H1 (cell line): ENCODE measurements at regions not wholly inside any gene's neighbourhood (a gene's known extent, or its start where the extent isn't known, plus 50 kb on each side); places are given as distances from the start of the nearest gene placed in this dataset.

Experiments
- CTCF ChIA-PET: fragments of 300-600 bp; sonication (Branson Sonifier 250); formaldehyde crosslinking; loops from one replicate; lab custom pipeline; 2021; ENCODE audit not compliant: partially characterized antibody; lab: Charles Lee
- POLR2A ChIA-PET: fragments of 300-600 bp; sonication (Branson Sonifier 250); formaldehyde crosslinking; loops from one replicate; lab custom pipeline; 2021; ENCODE audit warnings: inconsistent platforms; ENCODE audit not compliant: partially characterized antibody; lab: Charles Lee
- DNase-seq, 2 experiments: peaks; one replicate each; pipeline versions ENCODE4 v3.0.0 to v3.0.0-alpha.2; 2010 to 2022; ENCODE audit warnings: low spot score in 2 of 2, low read depth in 1 of 2, mixed read lengths in 1 of 2
- FAIRE-seq: peaks from 2 replicates; lab custom pipeline; 2011; peaks lifted over from hg19 to GRCh38; lab: Jason Lieb, UNC
- H2AFZ ChIP-seq: 2 replicates; pipeline ENCODE4 v1.8.1; 2012; ENCODE audit warnings: low read length, inconsistent platforms
- H2AK5ac ChIP-seq: 2 replicates; pipeline ENCODE4 v1.6.1; 2013; ENCODE audit warnings: low read depth, low read length
- H2BK120ac ChIP-seq: replicated peaks from 2 replicates; pipeline ENCODE3; 2013; ENCODE audit warnings: low read depth, low read length, inconsistent platforms
- H2BK12ac ChIP-seq: 2 replicates; pipeline ENCODE4 v1.6.1; 2013; ENCODE audit warnings: low read depth, low read length
- H2BK15ac ChIP-seq: 2 replicates; pipeline ENCODE4 v1.6.1; 2013; ENCODE audit warnings: low read length
- H2BK20ac ChIP-seq: 2 replicates; pipeline ENCODE4 v1.6.1; 2013; ENCODE audit warnings: low read length
- H2BK5ac ChIP-seq: 2 replicates; pipeline ENCODE4 v1.6.1; 2013; ENCODE audit warnings: low read depth, low read length
- H3K14ac ChIP-seq: 2 replicates; pipeline ENCODE4 v1.6.1; 2013; ENCODE audit warnings: inconsistent platforms; ENCODE audit not compliant: insufficient read length
- H3K18ac ChIP-seq: 2 replicates; pipeline ENCODE4 v1.6.1; 2013; ENCODE audit warnings: low read length; ENCODE audit errors: extremely low read depth
- H3K23ac ChIP-seq: 2 replicates; pipeline ENCODE4 v1.6.1; 2013; ENCODE audit warnings: inconsistent platforms; ENCODE audit not compliant: insufficient read length
- H3K23me2 ChIP-seq: 2 replicates; pipeline ENCODE4 v1.6.1; 2013; ENCODE audit warnings: low read depth, low read length
- H3K27ac ChIP-seq: 2 replicates; pipeline ENCODE4 v1.6.1; 2011; ENCODE audit warnings: low read depth, low read length, inconsistent platforms
- H3K27me3 ChIP-seq, 4 experiments: replicated peaks in 1 of 4; 1 replicate in 1 of 4; 2 replicates in 3 of 4; pipeline versions ENCODE4 v1.6.1 to v1.8.1; 2011 to 2013; ENCODE audit warnings: low read length in 3 of 4, mild to moderate bottlenecking in 3 of 4, inconsistent platforms in 2 of 4, mixed read lengths in 2 of 4, moderate library complexity in 1 of 4; ENCODE audit not compliant: control insufficient read depth in 3 of 4, insufficient read depth in 3 of 4; ENCODE audit errors: extremely low read depth in 1 of 4
- H3K36me3 ChIP-seq, 4 experiments: 2 replicates each; pipeline versions ENCODE4 v1.6.1 to v1.8.1; 2011 to 2013; ENCODE audit warnings: mild to moderate bottlenecking in 4 of 4, low read length in 3 of 4, moderate library complexity in 2 of 4, control low read depth in 1 of 4, inconsistent platforms in 1 of 4; ENCODE audit not compliant: insufficient read depth in 4 of 4, control insufficient read depth in 2 of 4
- H3K4ac ChIP-seq: replicated peaks from 2 replicates; pipeline ENCODE3; 2013; ENCODE audit warnings: low read length, low read depth, mixed read lengths, inconsistent platforms; ENCODE audit not compliant: insufficient read length
- H3K4me1 ChIP-seq, 4 experiments: replicated peaks in 1 of 4; 1 replicate in 1 of 4; 2 replicates in 3 of 4; pipeline versions ENCODE4 v1.6.1 to v1.8.1; 2011 to 2013; ENCODE audit warnings: low read length in 3 of 4, inconsistent platforms in 2 of 4, mixed read lengths in 1 of 4; ENCODE audit not compliant: insufficient read depth in 4 of 4, control insufficient read depth in 3 of 4
- H3K4me2 ChIP-seq, 2 experiments: 2 replicates each; pipeline versions ENCODE4 v1.6.1 to v1.8.1; 2011 to 2013; ENCODE audit warnings: low read depth in 2 of 2, low read length in 2 of 2, control low read depth in 1 of 2, inconsistent platforms in 1 of 2, mild to moderate bottlenecking in 1 of 2; ENCODE audit not compliant: insufficient read depth in 1 of 2
- H3K4me3 ChIP-seq, 4 experiments: fragments of 200-600, 300-600 bp in 1 of 4; sonication (generic), shearing (Covaris generic), sonication (Bioruptor Twin) in 1 of 4; 2 replicates each; pipeline versions ENCODE4 v1.5.1 to v1.8.1; 2011 to 2016; ENCODE audit warnings: low read length in 4 of 4, low read depth in 3 of 4, control low read depth in 2 of 4, inconsistent platforms in 2 of 4, mild to moderate bottlenecking in 2 of 4, mixed read lengths in 1 of 4, moderate library complexity in 1 of 4; ENCODE audit not compliant: insufficient read depth in 2 of 4; ENCODE audit errors: extremely low read depth in 1 of 4
- H3K56ac ChIP-seq: replicated peaks from 2 replicates; pipeline ENCODE3; 2013; ENCODE audit warnings: low read depth, mild to moderate bottlenecking, mixed read lengths, low read length, inconsistent platforms; ENCODE audit not compliant: insufficient read length
- H3K79me1 ChIP-seq: 2 replicates; pipeline ENCODE4 v1.6.1; 2013; ENCODE audit warnings: low read depth, low read length, control low read depth
- H3K79me2 ChIP-seq, 2 experiments: 2 replicates each; pipeline versions ENCODE4 v1.6.1 to v1.8.1; 2012 to 2013; ENCODE audit warnings: low read length in 2 of 2, mild to moderate bottlenecking in 2 of 2, inconsistent platforms in 1 of 2; ENCODE audit not compliant: insufficient read depth in 2 of 2, control insufficient read depth in 1 of 2
- H3K9ac ChIP-seq, 4 experiments: replicated peaks in 1 of 4; 1 replicate in 1 of 4; 2 replicates in 3 of 4; pipeline versions ENCODE4 v1.6.1 to v1.8.1; 2011 to 2013; ENCODE audit warnings: low read depth in 3 of 4, low read length in 3 of 4, control low read depth in 2 of 4, mild to moderate bottlenecking in 2 of 4, moderate library complexity in 2 of 4, inconsistent platforms in 1 of 4; ENCODE audit errors: extremely low read depth in 1 of 4
- H3K9me3 ChIP-seq, 2 experiments: 2 replicates each; pipeline versions ENCODE4 v1.6.1 to v1.8.1; 2012 to 2013; ENCODE audit warnings: mild to moderate bottlenecking in 2 of 2, moderate library complexity in 2 of 2, control low read depth in 1 of 2, inconsistent platforms in 1 of 2, low read depth in 1 of 2, low read length in 1 of 2, mixed read lengths in 1 of 2; ENCODE audit not compliant: insufficient read depth in 2 of 2
- H4K20me1 ChIP-seq, 2 experiments: replicated peaks in 1 of 2; 2 replicates each; pipeline versions ENCODE3 to v1.8.1; 2011 to 2013; ENCODE audit warnings: inconsistent platforms in 2 of 2, low read length in 2 of 2, mild to moderate bottlenecking in 1 of 2; ENCODE audit not compliant: insufficient read depth in 2 of 2, control insufficient read depth in 1 of 2
- H4K5ac ChIP-seq: 2 replicates; pipeline ENCODE4 v1.6.1; 2013; ENCODE audit warnings: low read length, low read depth, mixed read lengths, inconsistent platforms; ENCODE audit not compliant: insufficient read length
- H4K8ac ChIP-seq: 2 replicates; pipeline ENCODE4 v1.8.0; 2013; ENCODE audit warnings: mild to moderate bottlenecking, moderate library complexity, low read length, inconsistent platforms; ENCODE audit not compliant: insufficient read depth; ENCODE audit errors: extremely low read depth
- H4K91ac ChIP-seq: replicated peaks from 2 replicates; pipeline ENCODE3; 2013; ENCODE audit warnings: low read length, mixed read lengths, inconsistent platforms; ENCODE audit not compliant: insufficient read length
- CBX5 ChIP-seq: fragments of 300-800, 300-1000 bp; sonication (generic); IDR thresholded peaks from 2 replicates; pipeline ENCODE4 v1.7.1; 2016; ENCODE audit warnings: antibody characterized with exemption, low read length, low read depth
- WGBS, 2 experiments: shearing (Covaris generic) in 1 of 2; methylation state at CpG; one replicate each; pipeline versions ENCODE4 v1.1.6 to v1.1.7; 2013 to 2015; ENCODE audit warnings: low lambda C conversion rate in 2 of 2, mixed read lengths in 2 of 2, inconsistent platforms in 1 of 2, low coverage in 1 of 2, missing lambda C conversion rate in 1 of 2; ENCODE audit not compliant: insufficient replicate concordance in 2 of 2, insufficient coverage in 1 of 2, insufficient read length in 1 of 2; ENCODE audit errors: extremely low coverage in 1 of 2, missing lambda C conversion rate in 1 of 2; 5-methylcytosine and 5-hydroxymethylcytosine counted together
- TF ChIP-seq, protein P1 (sequence below): IDR thresholded peaks from 2 replicates; pipeline ENCODE4 v1.6.1; 2011; ENCODE audit warnings: low read length, improper control_type of control experiment

DNA sequence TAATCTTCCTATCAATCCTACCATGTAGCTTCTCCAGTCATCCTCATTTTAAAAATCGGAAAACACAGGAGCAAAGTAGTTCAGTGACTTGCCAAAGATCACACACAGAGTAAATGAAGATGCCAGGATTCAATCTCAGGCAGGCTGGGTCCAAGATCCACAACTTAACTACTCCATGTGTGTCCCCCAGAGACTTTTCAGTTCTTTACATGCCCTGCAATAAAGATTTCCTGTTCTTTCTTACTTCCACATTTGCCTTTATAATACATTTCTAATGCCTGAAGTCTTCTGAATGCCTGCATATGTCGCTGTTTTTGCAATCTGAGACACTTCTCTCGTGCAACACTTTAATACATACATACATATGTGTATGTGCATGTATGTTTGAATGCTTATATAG lies 121.7 kb upstream of the MARCKS start:
- no peak overlapping the region for H4K91ac ChIP-seq

More for the DNA sequence above, 121.7 kb upstream of the MARCKS start:
- Histone ChIP-seq H3K14ac (no peak overlapping the region), H3K27ac (no peak overlapping the region), H2BK20ac (no peak overlapping the region), H4K5ac (no peak overlapping the region), H2BK15ac (no peak overlapping the region), H3K9me3 (no peaks in the 10 kb centered on the region), H2AFZ (no peak overlapping the region), H3K23me2 (no peaks in the 10 kb centered on the region), H3K4me2 (no peak overlapping the region), H2BK12ac (no peak overlapping the region), H2BK5ac (no peak overlapping the region), H4K8ac (no peak overlapping the region), H4K20me1 (no peaks in the 10 kb centered on the region), H3K4me1 (0 out of 7 replicates have a peak, but pooled peaks cover 0 to 2% (median 0%) of the 10 kb centered on the region in 4 experiments), H3K9ac (no peak overlapping the region), H3K4ac (no peak overlapping the region), H2BK120ac (no peak overlapping the region), H3K4me3 (no peak overlapping the region), H3K79me1 (no peaks in the 10 kb centered on the region), H2AK5ac (no peak overlapping the region), H3K56ac (no peak overlapping the region), H3K18ac (no peak overlapping the region), H3K79me2 (no peaks in the 10 kb centered on the region), H3K27me3 (peaks cover 0 to 1% (median 0%) of the 10 kb centered on the region in 4 experiments; a peak in 1 of 7 replicates), H3K36me3 (no peaks in the 10 kb centered on the region), H3K23ac (no peak overlapping the region)
- DNase-seq: no peak
- WGBS, 2 experiments: 93% methylated on average over 3 of the region's 3 CpGs; no CpG with 5 or more reads in 1 of the 2 experiments
- POLR2A ChIA-PET: interaction anchor here (0.7 kb wide), 1 partner anchor 120 kb away, joined by 3 read pairs; no protein-coding TSS in a partner anchor
- CTCF ChIA-PET: interaction anchor here (1.1 to 1.3 kb wide), 2 partner anchors 44 to 123 kb away, joined by 4 read pairs; no protein-coding TSS in a partner anchor
- no peak for FAIRE-seq
- no peak for TF ChIP-seq CBX5
- TF ChIP-seq, protein P1, sequence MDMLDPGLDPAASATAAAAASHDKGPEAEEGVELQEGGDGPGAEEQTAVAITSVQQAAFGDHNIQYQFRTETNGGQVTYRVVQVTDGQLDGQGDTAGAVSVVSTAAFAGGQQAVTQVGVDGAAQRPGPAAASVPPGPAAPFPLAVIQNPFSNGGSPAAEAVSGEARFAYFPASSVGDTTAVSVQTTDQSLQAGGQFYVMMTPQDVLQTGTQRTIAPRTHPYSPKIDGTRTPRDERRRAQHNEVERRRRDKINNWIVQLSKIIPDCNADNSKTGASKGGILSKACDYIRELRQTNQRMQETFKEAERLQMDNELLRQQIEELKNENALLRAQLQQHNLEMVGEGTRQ: no peak
